Lung microvascular endothelial cell (primary cell): ENCODE measurements at regions not wholly inside any gene's neighbourhood (a gene's known extent, or its start where the extent isn't known, plus 50 kb on each side); places are given as distances from the start of the nearest gene placed in this dataset.
A peak's percentile ranks its signal among the peaks of the same experiment; 100 is the strongest.
"Not testable (repeated sequence)": the region's sequence is repeated elsewhere in the genome, so short reads cannot be mapped to it uniquely, and the experiment has no call there.

Source experiments
- DNase-seq, 2 donors: peaks; one replicate each; pipeline versions ENCODE4 v3.0.0 to v3.0.0-alpha.2; 2010; ENCODE audit warnings: low read depth in 2 of 2

DNA sequence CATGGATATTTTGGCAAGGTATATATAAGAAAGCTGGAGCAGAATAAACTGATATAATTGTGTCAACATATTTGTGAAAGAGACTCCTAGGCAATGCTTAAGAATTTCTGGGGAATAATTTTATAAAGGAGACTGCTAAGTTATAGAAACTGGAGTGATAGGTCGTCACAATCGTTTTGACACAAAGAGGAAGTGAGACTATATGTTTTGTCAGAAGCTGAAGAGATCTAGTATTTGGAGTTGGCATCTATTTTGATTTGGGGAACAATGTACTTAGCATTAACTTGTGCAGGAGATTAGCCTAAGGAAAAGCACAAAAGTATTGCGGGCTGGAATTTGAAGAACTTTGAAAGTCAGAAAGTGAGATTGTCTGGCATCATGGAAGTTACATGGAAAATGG lies 582.5 kb downstream of the TAF11L14 start:
- no peak for DNase-seq

DNA sequence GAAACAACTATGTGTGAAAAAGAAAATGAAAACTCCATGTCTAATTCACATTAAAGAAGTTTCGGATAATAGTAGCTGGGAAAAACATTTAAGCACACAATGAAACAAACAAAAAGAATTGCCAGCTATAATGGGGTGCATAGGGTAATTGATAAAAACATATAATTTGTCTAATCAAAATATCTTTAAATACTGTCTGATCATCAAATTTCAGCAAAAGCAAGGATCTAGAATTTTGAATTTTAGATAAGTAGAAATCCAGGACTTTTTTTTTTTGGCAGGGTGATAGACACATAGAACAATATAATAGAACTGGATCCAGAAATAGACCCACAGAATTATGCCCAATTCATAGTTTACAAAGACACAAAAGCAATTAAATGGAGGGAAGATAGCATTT lies 585.0 kb downstream of the TAF11L14 start:
- DNase-seq = no peak

DNA sequence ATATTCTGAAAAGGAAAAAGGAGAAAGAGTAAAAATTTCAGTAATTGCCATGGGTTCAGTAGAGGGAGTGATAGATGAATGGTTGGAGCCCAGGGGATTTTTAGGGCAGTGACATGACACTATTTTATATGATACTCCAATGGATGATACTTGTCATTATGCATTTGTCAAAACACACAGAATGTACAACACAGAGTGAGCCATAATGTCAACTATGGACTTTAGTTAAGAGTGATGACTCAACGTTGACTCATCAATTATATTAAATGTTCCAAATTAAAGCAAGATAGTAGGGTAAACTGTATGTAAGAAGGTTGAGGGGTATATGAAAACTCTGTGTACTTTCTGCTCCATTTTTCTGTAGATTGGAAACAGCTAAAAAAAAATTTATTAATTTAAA lies 586.4 kb downstream of the TAF11L14 start:
- DNase-seq = no peak

DNA sequence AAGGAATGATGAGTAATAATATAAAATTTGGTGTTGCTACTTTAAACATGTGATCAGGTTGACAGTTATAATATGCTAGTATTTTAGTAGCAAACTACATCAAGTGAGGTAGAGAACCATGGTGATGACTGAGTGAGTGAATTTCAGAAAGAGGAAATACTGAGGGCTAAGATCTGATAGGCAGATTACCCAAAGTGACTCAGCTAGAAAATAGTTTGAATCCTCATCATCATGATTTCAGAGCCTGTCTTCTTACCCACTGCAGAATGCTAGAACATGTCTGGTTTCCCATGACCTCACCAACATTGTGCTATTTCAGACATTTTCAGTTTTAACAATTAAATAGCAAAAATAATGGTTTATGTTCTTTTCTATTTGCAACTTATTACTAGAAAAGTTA lies 602.1 kb downstream of the TAF11L14 start:
- DNase-seq = no peak

DNA sequence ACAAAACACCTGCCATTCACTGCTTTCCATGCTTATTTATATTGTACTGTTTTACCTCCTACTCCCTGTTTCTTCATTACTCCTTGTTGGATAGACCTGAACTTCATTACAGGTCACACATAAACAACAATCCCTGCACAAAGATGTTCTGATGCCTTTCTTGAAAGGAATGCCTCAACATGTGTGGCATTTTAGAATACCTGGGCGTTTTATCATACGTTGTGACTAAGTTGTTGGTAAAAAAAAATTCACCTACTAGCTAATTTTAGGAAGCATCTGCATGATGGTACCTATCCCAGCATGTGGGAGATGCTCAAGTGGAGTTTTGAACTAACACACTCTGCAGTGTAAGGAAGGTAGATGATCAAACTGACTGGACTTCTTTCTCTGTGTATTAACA lies 604.1 kb downstream of the TAF11L14 start:
- DNase-seq = no peak

DNA sequence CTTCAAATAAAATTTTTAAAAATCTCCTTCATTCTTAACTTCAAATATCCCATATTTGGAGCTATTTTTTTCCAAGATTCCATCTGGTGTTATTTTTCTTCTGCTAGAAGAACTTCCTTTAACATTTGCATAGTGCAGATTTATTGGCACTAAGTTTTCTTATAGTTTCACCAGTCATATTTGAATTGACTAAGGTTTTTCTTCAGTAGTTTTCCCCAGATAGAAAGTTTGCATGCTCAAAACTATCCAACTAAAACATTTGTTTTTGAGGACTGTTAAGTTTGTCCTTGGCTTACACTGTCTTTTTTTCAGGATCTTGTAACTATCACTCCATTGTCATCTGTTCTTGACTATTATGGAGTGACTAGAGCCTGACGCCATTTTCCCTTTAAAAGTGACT lies 606.7 kb downstream of the TAF11L14 start:
- DNase-seq = no peak

DNA sequence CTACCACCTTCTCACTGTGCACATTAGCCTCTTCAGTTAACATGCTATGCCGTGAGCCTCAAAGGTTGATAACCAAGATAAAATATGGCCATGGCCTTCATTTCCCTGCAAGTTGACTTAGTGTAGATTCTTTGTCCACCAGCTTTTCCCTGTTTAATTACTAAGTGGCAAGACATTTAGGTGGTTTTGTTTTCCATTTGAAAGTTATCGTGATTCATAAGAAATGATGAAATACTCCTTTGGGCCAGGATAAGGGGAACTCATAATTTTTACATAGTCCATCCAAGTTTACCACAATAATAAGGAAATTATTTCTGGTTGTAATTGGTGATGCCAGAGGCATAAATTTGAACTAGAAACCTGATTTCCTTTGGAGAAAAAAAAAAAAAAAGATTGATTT lies 609.6 kb downstream of the TAF11L14 start:
- no peak for DNase-seq

DNA sequence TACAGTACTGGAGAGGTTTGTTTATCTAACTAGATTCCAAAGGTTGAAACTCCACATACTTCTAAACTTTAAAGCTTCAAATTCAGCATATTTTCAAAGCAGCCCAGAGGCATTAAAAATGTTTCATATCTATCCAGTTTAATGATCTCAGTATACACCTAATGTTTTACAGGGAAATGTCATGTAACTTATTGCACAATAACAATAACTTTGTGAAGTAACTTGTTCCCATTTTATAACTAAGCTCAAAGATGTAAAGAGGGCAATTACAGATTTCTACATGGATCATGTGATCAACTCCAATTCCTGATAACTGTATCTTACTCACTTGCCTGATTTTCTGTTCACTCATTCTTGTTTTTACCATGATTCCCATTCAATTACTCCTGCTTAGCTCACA lies 610.0 kb downstream of the TAF11L14 start:
- DNase-seq = no peak

DNA sequence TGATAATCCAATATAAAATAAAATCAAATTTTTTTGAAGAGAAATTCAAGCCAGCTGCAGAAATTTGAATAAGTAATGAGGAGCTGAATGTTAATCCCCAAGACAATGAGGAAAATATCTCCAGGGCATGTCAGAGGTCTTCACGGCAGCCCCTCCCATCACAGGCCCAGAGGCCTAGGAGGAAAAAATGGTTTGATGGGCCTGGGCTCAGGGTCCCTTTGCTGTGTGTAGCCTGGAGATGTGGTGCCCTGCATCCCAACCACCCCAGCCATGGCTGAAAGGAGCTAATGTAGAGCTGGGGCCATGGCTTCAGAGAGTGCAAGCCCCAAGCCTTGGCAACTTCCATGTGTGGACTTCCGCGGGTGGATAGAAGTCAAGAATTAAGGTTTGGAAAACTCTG lies 618.3 kb downstream of the TAF11L14 start:
- no peak for DNase-seq

DNA sequence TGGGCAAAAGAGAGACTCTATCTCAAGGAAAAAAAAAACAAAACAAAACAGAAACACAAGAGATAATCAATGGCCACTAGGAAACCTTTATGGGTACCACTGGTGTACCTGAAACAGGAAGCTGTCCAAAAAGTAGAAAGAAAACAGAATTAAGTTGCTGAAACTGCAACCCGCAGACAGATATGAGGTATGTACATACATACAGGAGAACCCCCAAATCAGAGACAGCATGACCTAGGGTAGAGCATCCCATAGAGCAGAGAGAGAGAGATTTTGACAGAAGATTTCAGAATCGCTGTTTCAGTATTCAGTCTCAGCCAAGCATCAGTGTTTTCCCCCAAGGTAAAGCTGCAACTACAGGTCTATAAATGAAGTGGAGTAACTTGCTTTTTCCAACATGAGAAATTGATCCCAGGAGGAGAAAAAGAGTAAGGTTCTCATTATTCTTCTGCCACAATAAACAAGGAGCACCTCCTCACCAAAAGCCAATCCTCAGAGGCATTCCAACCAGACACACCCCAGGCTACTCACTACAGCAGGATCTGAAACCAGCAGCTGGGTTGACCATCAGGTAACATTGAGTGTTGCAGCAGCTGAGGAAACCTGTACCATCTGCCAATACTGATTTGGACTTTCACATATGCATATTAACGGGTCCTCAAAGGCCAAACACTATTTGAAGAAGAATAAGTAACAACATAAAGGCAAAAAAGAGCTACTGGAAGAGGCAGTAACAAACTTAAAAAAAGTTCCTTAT lies 630.0 kb downstream of the TAF11L14 start:
- DNase-seq = no peak

DNA sequence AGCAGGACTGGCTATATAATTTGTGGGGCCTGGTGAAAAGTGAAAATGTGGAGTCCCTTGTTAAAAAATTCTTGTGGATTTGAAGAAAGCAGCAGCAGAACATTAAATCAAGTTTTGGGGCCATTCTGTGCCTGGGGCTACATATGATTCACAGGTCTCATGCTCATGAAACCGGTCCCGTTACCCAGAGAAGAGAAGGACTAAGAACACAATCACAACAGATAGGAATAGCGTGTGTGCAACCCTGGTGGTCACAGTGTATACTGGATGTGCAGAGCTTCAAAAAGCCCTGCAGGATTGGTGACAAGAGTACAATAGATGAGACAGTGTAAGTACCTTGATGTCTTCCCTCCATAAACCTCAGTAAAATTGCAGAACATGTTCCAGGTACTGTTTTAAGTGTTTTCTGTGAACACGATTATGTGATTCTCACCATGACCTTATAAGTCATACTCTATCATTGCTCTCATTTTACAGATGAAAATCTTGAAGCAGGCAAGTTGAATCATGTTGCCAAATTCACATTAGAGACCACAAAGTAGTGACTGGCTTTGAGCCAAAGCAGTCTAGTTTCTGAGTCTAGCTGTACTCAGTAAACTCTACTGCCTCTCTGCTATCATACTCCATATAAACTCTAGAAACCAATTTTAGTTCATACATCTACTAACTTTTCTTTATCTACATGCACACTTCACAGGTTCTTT lies 636.5 kb downstream of the TAF11L14 start:
- no peak for DNase-seq

DNA sequence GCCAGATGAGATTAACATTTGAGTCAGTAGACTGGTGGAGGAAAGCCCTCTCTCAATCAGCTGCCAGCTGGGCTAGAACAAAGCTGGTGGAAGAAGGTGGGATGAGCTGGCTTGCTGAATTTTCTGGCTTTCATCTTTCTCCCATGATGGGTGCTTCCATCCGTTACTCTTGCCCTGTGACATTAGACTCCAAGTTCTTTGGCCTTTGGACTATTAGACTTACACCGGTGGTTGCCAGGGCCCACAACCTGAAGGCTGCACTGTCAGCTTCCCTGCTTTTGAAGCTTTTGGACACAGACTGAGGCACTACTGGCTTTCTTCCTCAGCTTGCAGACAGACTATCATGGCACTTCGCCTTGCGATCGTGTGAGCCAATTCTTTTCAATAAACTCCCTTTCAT lies 642.7 kb downstream of the TAF11L14 start:
- no peak for DNase-seq

DNA sequence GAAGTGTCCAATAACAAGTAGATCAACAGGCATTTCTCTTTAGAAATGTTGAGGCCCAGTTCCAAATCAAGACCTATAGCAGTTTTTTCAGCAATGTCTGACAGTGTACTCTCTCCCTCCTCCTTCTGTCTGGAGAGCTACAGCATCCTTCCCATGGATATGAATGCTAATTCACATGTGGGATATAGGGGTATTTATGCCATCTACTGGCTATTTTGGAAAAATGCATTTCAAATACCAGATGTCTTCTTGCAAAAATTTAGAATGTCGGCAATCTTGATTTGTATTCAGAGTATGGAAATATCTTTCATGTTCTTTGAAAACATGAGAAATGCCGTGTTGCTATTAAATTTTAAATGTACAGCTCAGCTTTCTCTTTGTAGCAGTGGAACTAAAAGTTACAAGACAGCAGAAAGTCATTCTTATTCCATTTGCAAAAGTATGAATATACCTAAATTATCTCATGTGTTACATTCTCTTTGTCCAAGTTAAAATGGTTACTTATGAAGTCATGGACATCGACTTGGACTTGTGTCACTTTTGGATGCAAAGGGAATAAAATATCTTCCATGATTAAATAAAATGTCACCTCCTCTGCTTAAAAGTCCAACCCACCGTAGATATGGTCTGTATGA lies 647.8 kb downstream of the TAF11L14 start:
- peak; percentile 35 to 57 for DNase-seq

DNA sequence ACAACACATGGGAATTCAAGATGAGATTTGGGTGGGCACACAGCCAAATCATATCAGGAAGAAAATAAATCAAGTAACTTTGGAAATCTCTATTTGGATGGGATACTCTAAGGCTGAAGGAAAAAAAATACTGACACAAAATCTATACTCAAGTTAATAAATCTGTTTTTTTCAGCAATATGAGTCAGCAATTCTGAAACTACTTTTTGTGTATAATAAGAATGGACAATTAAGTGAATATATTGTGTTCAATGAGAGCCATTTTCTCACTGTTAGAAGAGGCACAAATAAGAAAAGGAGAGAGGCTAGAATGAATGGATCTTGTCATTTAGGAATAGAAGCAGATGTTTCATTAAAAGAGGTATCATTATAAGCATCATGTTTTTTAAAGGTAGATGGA lies 651.0 kb downstream of the TAF11L14 start:
- DNase-seq = no peak

DNA sequence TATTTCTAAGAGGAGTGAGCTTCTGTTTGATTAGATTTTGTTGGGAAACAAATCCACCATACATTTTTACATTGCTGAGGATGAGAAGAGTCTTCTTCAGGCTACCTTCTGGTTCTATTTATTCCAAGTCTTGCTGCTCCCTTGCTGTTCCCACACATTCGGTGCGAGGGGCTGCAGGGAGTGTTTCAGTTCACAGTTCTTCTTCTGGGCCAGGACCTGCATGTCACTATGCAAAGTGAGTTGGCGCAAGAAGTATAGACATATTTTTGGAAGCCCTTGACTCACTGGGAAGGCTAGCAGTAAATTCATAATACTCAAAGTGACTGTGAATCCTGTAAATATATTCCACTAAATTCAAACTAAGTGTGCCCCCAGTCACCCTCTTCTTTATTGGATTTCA lies 657.9 kb downstream of the TAF11L14 start:
- no peak for DNase-seq

DNA sequence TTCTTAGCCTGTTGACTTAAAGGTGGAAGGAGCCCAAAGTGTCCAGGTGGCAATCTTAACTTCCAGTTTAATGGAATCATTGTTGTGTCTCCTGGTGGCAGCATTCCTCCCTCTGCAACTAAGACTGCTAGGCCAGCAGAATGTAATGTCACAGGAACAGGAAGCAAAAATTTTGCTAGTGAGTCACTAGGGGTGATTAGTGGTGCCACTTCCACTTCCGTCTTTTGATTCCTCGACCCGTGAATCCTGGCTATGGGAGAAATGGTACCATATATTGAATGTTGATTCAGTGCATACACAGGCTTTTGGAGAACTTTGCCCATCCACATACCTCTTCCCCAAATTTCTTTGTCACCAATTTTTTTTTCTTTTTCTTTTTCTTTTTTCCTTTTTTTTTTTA lies 661.4 kb downstream of the TAF11L14 start:
- not testable (repeated sequence) for DNase-seq

DNA sequence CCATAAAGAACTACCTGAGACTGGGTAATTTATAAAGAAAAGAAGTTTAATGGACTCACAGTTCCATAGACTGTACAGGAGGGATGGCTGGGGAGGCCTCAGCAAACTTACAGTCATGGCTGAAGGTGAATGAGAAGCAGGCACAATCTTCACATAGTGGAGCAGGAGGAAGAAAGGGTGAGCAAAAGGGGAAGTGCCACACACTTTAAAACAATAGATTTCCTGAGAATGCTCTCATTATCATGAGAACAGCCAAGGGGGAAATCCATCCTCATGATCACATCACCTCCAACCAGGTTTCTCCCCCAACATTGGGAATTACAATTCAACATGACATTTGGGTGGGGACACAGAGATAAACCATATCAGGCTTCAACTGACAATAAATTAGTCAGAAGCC lies 664.9 kb downstream of the TAF11L14 start:
- DNase-seq = no peak

DNA sequence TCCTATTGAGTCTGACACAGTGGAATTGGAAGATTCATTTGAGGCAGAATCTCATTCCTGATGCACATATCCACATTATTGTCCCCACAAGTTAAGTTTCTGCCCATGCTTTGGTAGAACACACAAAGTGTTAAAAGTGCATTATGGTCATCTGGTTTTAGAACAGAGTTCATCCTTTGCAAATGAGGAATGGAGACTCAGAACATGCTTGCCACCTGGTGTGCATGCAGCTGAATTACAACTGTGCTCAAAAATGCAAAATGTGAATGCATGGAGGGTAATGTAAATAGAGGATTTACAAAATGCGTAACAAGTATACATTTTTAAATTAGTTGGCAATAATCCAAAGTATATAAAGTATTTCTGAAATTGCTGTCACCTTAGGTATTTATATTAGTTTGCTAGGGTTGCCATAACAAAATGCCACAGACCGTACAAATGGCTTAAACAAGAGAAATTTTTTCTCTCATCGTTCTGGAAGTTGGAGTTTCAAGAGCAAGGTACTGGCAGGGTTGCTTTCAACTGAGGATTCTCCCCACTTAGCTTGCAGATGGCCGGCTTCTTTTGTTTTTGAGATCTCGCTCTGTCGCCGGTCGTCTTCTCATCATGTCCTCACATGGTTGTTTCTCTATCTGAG lies 671.1 kb downstream of the TAF11L14 start:
- DNase-seq = peak; percentile 41 to 42

DNA sequence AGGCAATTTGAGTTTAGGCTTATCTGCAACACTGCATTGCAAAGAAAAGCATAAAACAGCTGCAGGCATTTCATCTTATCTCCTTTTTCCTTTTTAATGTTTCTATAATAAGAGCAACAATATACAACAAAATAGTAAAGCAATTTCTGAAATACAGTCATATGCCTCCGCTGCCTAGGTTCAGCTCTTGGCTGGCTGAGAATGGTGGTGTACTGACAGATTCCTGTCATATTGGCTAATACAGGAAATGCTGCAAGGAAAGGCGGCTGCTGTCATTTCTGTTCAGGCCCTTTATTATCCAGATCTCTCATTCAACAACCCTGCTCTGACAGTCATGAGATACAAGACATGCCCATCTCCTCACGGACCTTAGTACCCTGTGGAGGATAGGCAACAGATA lies 677.0 kb downstream of the TAF11L14 start:
- DNase-seq = no peak

DNA sequence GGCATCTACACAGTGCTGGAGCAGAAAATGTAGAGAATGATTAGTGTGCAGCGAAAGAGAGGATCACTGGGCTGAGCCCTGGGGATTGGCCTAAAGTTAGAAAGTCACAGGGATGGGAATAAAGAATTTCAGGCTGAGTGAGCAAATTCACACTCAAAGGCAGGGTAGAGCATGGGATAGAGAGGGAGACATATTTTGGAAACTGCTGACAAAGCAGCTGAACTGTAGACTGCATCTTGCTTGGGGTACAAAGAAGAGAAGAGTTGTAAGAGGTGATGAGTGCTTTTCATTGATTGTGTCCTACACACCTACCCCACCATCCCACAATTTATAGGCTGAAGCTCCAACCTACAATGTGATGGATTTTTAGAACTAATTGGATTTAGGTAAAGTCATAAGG lies 677.8 kb downstream of the TAF11L14 start:
- no peak for DNase-seq

DNA sequence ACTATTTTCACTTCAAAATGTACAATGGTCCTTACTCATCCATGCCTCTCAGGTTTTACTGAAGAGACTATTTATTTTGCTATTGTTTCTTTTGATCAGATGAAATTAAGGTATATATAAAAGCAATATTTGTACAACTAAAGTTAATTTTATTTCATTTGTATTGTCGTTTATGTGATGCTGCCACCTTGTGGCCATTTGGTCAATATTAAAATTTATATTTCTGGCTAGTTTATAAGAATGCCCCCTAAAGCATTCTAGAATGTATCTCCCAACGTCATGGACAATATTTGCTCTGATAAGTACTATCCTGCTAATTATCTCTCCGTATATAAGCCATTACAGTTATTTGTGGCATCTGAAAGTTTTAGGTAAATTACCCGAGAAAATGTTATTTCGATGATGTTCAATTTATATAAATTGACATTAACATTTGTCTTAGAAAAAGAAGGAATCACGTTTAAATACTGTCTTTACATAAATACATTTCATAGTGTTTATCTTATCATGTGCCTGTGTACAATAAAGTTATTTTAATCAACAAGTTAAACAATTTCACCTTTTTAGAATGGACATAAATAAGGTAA lies 680.0 kb downstream of the TAF11L14 start:
- DNase-seq = peak; percentile 32 to 46
